ENCODE measurements at regions not wholly inside any gene's neighbourhood (a gene's known extent, or its start where the extent isn't known, plus 50 kb on each side); places are given as distances from the start of the nearest gene placed in this dataset.

- no peaks in the 10 kb centered on the region for H4K20me1 ChIP-seq (ENCODE audit: control insufficient read depth, insufficient read depth, low read length, poor library complexity, severe bottlenecking)
- Mint-ChIP-seq H3K9me3 (ENCODE audit: insufficient read depth) (no peaks in the 10 kb centered on the region), H3K27me3 (no peaks in the 10 kb centered on the region), H3K27ac (no peak overlapping the region), H3K4me3 (no peak overlapping the region), H3K4me1 (peaks cover 27% of the 10 kb centered on the region)
- peaks cover 0 to 7% (median 0%) of the 10 kb centered on the region in 3 donors for H3K9me3 ChIP-seq (ENCODE audit: control extremely low read depth in 1 of 3, control insufficient read depth in 2 of 3, insufficient read depth in 1 of 3, low read length in 2 of 3)
- no peaks in the 10 kb centered on the region for H3K4me1 ChIP-seq (ENCODE audit: control insufficient read depth in 2 of 2, insufficient read depth in 2 of 2, low read length in 2 of 2)
- H3K27ac ChIP-seq (ENCODE audit: low read length in 2 of 2) = no peak overlapping the region
- ATAC-seq (ENCODE audit: low read depth) = no peak
- no peak overlapping the region for H2AFZ ChIP-seq (ENCODE audit: insufficient read depth, low read depth, low read length, poor library complexity, severe bottlenecking)
- intact Hi-C loops (cut with micrococcal nuclease) = no loop called here
- H3K9ac ChIP-seq (ENCODE audit: low read length) = no peak overlapping the region
- no peak overlapping the region for H3K4me3 ChIP-seq (ENCODE audit: control extremely low read depth in 1 of 5, extremely low read depth in 1 of 5, insufficient read depth in 1 of 5, low read depth in 2 of 5, low read length in 4 of 5)
- no peaks in the 10 kb centered on the region for H3K27me3 ChIP-seq (replicated peaks in 1 of 4; ENCODE audit: control extremely low read depth in 1 of 4, control insufficient read depth in 3 of 4, insufficient read depth in 4 of 4, low read length in 3 of 4)
- DNase-seq = no peak
- POLR2A ChIA-PET = interaction anchor here (0.6 kb wide), 1 partner anchor 35 kb away, joined by 3 read pairs; no protein-coding TSS in a partner anchor
- TF ChIP-seq EZH2 (IDR thresholded peaks at IDR 0.05; ENCODE audit: borderline replicate concordance, insufficient read depth, low read depth, low read length, poor library complexity, severe bottlenecking) (no peak), CTCF (IDR thresholded peaks at IDR 0.05) (no peak)
- CTCF ChIA-PET = interaction anchor here (0.7 to 1.6 kb wide), 2 partner anchors 11 to 179 kb away, joined by 3 to 5 read pairs; no protein-coding TSS in a partner anchor
- no peak overlapping the region for H3K4me2 ChIP-seq (replicated peaks; ENCODE audit: low read depth, low read length, poor library complexity, severe bottlenecking)
- whole genome bisulfite sequencing (ENCODE audit: insufficient coverage) = 0% methylated on average over 1 of the region's 1 CpG
- no peaks in the 10 kb centered on the region for H3K79me2 ChIP-seq (ENCODE audit: control insufficient read depth, insufficient read depth, low read length)
- H3K36me3 ChIP-seq (replicated peaks in 1 of 2; ENCODE audit: control extremely low read depth in 1 of 2, control insufficient read depth in 1 of 2, extremely low read depth in 1 of 2, insufficient read depth in 2 of 2, low read length in 1 of 2) = no peaks in the 10 kb centered on the region
Measured at GRCh38 chr12:31790759-31791158, 61.9 kb upstream of the AMN1 start.

- Histone ChIP-seq H2AFZ (ENCODE audit: insufficient read depth, low read depth, low read length, poor library complexity, severe bottlenecking) (no peak overlapping the region), H3K4me2 (replicated peaks; ENCODE audit: low read depth, low read length, poor library complexity, severe bottlenecking) (no peak overlapping the region), H3K27ac (ENCODE audit: low read length in 2 of 2) (no peak overlapping the region), H3K9me3 (ENCODE audit: control extremely low read depth in 1 of 3, control insufficient read depth in 2 of 3, insufficient read depth in 1 of 3, low read length in 2 of 3) (peaks cover 0 to 4% (median 0%) of the 10 kb centered on the region in 3 donors), H3K4me3 (ENCODE audit: control extremely low read depth in 1 of 5, extremely low read depth in 1 of 5, insufficient read depth in 1 of 5, low read depth in 2 of 5, low read length in 4 of 5) (no peak overlapping the region), H3K27me3 (replicated peaks in 1 of 4; ENCODE audit: control extremely low read depth in 1 of 4, control insufficient read depth in 3 of 4, insufficient read depth in 4 of 4, low read length in 3 of 4) (no peaks in the 10 kb centered on the region), H3K36me3 (replicated peaks in 1 of 2; ENCODE audit: control extremely low read depth in 1 of 2, control insufficient read depth in 1 of 2, extremely low read depth in 1 of 2, insufficient read depth in 2 of 2, low read length in 1 of 2) (no peaks in the 10 kb centered on the region), H4K20me1 (ENCODE audit: control insufficient read depth, insufficient read depth, low read length, poor library complexity, severe bottlenecking) (no peaks in the 10 kb centered on the region), H3K9ac (ENCODE audit: low read length) (no peak overlapping the region), H3K4me1 (ENCODE audit: control insufficient read depth in 2 of 2, insufficient read depth in 2 of 2, low read length in 2 of 2) (no peaks in the 10 kb centered on the region), H3K79me2 (ENCODE audit: control insufficient read depth, insufficient read depth, low read length) (no peaks in the 10 kb centered on the region)
- CTCF ChIA-PET = interaction anchor here (1.4 kb wide), 1 partner anchor 24 kb away, joined by 4 read pairs; no protein-coding TSS in a partner anchor
- Mint-ChIP-seq H3K27me3 (no peaks in the 10 kb centered on the region), H3K27ac (no peak overlapping the region), H3K4me3 (no peak overlapping the region), H3K4me1 (peaks cover 24% of the 10 kb centered on the region), H3K9me3 (ENCODE audit: insufficient read depth) (peaks cover 3% of the 10 kb centered on the region)
- POLR2A ChIA-PET = interaction anchor here (0.7 kb wide), 2 partner anchors 52 to 126 kb away, joined by 5 to 10 read pairs; partner anchors contain the start of gene ETFBKMT
- intact Hi-C loops (cut with micrococcal nuclease) = no loop called here
- WGBS (ENCODE audit: insufficient coverage) = no CpG with 5 or more reads among the region's 2 CpGs
- DNase-seq (no peak), ATAC-seq (ENCODE audit: low read depth) (no peak)
- no peak for TF ChIP-seq CTCF (IDR thresholded peaks at IDR 0.05)
- TF ChIP-seq EZH2 (IDR thresholded peaks at IDR 0.05; ENCODE audit: borderline replicate concordance, insufficient read depth, low read depth, low read length, poor library complexity, severe bottlenecking) = no peak
Measured at GRCh38 chr12:31785318-31785717, 56.5 kb upstream of the AMN1 start.

Measured in B cell (primary cell).